ENCODE measurements at regions not wholly inside any gene's neighbourhood (a gene's known extent, or its start where the extent isn't known, plus 50 kb on each side); places are given as distances from the start of the nearest gene placed in this dataset.

DNA sequence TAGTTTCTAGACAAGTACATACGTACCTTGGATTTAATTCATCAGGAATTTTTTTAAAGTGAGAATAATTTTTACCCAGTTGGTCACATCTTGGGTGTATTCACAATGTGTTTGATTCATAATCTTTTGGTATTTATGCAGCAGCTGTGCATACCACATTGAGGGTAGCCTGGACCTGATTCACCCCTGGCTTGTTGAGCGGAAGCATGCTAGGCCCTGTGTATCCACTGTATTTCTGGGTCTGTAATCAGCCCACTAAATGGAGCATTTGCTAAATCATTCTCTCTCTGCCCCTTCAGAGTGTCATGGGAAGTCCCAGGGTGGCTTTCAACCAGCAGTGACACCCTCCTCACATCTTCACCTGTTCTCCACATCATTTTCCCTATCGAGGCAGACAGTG lies 203.8 kb upstream of the RGS6 start:
- no peak for DNase-seq

DNA sequence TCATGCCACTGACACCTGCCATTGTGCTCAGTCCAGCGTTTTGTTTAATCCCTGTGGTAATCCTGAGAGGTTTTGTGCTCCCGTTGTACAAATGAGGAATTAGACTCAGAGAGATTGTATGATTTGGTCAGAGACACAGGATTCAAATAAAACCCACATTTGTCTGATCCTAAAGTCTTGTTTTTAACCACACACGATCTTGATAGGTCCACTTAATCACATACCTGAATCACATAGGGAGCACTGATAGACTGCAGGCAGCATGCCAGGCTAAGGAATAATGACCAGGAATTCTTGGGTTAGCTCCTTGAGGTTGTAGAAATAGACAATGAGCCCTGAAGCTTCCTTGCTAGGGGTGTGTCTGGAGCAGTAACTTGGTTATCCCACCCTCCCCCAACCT lies 202.6 kb upstream of the RGS6 start:
- DNase-seq = no peak

DNA sequence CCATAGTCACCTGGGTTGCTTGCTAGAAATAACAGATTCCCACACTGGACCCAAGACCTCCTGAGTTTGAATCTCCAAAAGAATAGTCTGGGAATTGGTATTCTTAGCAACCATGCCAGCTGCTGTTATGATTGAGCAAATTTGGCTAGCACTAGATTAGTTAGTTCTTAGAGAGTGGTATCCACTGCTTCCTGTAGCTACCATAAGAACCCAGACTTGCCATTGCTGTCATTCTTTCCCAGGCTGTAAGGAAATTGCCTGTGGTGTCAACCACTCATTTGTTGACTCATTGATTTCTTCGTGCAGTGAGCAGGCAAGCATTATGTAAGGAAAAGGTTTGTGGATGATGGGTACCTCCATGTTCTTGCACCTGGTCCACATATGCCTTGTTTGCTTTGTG lies 201.8 kb upstream of the RGS6 start:
- DNase-seq = no peak

DNA sequence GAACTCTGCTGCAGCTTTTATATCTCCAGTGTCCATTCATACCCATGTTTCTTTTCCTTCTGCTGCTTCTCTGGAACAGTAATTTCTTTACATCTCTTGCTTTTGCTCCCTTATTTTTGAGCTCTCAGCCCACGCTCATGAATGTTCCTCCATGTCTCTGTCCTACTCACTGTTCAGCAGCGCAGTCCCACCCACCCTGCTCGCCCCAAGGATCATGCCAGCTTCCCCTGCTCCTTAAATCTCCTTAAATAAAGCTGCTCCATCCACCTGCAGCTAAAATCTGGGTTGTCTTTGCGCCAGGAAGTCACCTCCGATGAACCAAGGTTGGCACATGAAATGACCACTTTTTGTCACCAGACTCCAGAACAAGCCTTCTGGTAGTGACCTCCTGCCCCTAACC lies 201.1 kb upstream of the RGS6 start:
- DNase-seq = no peak

DNA sequence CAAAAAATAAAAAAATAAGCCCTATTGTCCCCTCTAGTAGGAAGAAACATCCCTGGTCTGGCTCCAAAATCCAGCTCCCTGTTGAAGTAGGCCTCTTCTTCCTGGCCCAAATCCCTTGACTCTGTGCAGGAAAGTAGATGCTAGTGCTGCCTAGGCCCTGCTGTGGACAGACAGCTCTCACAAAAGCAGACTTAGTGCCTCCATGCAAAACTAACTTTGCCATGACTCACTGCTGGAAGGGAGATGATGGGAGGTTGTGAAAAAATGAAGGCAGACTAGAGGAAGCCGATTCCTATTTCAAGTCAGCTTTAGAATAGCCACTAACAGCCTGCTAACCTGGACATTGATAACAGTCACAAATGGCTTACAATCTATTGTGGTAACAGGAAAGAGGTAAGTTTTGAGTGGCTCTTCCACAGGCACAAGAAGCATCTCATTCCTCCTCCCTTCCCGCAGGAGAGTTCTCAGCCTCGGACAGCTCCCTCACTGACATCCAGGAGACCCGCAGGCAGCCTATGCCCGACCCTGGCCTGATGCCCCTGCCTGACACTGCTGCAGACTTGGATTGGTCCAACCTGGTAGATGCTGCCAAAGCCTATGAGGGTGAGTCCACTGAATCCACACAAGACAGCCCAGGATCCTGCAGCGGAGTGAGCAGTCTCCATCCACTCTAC lies 198.9 kb upstream of the RGS6 start:
- DNase-seq = no peak

DNA sequence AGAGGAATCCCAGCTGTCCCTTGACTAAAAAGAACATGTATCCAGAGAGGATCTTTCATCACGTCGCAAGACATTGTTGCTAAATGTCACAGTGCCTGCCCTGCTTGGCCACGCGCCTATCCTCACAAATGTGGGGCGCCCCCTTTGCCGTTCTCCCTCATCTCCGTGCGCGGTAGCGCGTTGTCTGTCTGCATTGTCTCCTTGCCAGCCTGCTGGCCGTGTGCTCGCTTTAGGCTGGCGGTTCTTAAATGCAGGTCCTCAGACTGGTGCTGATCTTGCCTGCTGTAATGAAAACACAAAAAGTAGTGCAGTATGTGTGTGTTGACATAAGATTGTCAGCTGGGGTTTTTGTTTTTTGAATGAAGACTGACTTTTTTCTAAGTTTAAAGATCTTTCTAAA lies 198.2 kb upstream of the RGS6 start:
- DNase-seq = no peak

DNA sequence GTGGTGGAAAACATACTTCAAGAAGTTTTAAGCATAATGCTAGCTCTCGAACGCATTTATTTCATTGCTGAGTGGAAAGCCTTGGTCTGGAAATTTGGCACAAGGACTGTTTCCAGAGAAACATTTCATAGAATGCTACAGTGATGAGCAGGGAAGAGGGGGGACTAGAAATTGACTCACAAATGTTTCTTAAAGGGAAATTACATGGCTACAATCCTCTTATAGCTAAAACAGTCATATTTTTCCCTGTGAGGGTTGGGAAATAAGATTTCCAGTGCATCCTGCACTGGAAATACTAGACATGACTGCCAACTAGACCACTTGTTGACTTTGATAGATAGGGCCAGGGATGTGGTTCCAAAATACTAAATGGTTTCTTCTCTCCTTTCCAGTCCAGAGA lies 197.3 kb upstream of the RGS6 start:
- DNase-seq = no peak

DNA sequence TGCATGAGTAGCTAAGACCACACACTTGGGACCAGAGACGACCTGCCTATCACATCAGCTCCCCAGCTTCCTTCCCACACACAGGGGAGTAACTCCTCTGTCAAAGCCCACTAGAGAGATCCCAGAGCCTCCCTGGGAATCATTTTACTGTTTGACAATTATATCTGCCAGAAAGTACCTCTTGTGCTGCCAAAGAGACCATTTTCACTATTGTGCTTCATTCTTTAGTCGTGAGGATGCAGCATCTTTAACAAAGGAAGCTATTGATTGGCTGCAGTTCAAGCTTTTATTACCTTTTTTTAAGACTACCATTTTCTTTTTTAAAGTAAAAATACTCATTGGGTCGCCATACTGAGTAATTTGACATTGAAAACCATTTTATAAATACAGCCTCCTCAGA lies 194.5 kb upstream of the RGS6 start:
- peak; percentile 80 for DNase-seq

DNA sequence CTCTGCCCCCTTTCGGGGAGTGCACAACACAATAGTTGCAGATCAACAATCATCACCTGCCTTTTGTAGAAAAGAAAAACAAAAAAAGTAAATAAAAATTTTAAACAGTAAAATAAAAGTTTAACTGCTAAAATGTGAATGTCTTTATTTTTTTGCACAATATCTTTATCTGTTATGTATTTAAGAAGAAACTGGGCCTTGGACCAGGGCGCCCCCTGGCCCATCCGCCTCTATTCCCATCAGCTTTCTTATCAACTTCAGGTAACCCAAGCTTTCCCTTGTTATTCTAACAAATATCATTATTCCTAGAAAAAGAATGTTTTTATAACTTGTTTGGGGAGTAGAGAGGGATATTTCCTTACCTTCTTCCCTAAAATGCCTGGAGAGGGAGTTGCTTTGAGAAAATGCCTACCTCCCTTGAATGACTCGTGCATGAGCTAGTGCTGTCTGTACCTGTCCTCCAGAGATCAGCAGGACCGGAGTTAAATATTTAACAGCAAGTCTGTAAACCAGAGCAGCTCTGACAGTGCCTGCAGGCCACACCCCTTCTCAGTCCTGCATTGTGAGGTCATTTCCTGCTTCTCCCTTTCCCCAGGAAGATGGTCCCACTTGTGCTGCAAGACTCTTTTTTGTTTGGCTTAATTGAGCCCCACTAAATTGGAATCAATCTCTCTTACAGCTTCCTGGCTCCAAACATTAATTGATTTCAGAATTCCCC lies 192.8 kb upstream of the RGS6 start:
- no peak for DNase-seq

DNA sequence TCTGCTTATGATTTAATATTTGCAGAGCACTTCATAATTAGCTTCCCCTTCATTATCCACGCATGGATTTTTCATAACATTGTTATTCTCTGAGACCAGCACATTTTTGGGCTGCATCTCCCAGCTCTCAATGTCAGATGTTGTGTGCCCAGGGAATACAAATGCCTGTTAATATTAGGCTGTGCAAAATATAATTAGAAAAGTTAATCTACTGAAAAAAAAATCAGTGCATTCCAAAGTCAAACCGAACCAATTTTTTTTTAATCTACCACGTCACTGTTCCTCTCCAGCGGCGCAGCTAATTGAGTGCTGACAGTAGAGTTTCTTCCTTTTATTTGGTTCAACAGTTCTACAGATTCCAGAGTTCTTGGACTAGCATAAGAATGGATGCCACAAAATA lies 191.0 kb upstream of the RGS6 start:
- DNase-seq = no peak

DNA sequence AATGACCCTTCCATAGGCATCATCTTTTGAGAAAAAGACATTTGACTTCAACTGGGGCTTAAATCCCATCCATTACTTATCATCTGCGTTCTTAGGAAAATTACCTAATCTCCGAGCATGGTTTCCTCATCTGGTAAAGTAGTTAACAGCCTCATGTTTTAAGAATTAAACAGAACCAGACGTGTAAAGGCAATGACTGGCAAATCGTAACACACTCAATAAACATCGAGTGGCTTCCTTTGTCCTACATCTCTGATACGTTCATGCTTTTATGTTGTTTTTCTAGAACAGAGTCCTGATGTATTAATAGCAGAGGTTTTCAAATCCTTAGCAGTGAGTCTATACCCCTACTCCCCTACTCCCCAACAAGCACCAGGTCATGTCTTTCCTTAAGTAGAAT lies 189.7 kb upstream of the RGS6 start:
- no peak for DNase-seq

DNA sequence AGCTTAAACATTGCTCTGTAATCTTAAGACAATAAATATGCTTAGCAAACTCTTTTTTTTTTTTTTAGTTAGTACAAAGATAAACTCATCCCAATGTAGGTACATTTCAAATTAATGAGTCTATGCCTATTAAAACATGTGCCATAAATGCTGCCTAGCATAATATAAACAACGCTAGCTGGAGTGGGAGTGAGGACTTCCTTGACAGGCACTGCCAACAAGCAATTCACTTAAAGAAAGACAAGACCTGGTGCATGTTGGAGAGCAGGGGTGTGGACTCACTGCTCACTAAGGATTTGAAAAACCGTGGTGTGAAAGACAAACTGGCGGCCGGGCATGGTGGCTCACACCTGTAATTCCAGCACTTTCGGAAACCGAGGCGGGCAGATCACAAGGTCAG lies 187.2 kb upstream of the RGS6 start:
- DNase-seq = no peak

DNA sequence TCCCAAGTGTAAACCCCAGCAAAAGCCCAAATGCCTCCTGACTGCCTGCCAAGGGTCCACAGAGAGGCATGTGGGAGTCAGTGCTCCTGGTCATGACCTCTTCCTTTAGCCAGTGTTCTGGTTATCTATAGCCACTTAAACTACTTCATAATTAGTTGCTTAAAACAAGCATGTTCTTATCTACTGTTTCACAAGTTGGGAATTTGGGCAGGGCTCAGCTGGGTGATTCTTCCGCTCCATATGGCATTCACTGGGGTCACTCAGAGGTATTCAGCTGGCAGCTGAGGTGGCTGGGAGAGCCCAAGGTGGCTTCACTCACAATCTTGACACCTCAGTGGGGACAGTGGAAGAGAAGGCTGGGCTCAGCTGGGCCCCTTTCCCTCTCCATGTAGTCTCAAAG lies 184.0 kb upstream of the RGS6 start:
- no peak for DNase-seq

DNA sequence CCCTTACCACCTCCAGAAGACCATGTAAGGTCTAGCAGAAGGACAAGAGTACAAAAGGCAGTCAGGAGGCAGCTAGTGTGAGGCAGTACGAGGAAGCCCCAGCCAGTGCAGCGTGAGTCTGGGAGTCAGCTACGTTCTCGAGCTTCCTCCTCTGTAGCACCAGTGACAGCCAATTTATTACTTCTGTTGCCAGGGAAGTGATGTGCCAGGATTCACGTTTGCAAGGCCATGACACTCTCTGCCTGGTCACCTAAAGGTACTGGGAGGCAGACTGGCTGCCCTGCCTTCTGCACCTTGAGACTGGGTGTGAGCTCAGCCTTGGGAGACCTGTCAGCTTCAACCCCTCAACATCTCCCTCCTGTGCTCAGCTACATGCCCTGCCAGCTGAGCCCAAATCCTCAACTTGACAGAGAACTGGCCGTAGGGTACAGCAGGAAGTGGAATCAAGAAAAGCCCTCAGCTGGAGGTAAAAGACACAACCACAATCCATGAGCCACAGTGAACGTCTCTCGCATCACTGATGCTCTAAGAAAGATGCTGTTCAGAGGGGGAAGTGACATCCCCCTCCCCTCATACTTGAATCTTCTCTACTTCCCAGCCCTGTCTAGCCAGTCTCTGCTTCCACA lies 182.5 kb upstream of the RGS6 start:
- no peak for DNase-seq

DNA sequence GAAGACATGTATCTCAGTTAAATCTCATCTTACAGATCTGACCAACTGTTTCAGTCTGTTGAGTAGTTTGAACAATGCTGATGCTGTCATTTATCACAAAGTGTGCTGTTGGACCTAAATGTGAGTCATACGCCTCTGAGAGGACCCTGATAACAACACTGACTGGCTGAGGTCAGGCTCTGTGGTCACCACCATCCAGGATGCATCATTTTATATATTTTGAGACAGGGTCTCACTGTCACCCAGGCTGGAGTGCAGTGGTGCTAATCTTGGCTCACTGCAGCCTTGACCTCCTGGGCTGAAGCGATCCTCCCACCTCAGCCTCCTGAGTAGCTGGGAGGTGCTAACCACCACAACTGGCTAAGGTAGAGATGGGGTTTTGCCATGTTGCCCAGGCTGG lies 181.0 kb upstream of the RGS6 start:
- no peak for DNase-seq

DNA sequence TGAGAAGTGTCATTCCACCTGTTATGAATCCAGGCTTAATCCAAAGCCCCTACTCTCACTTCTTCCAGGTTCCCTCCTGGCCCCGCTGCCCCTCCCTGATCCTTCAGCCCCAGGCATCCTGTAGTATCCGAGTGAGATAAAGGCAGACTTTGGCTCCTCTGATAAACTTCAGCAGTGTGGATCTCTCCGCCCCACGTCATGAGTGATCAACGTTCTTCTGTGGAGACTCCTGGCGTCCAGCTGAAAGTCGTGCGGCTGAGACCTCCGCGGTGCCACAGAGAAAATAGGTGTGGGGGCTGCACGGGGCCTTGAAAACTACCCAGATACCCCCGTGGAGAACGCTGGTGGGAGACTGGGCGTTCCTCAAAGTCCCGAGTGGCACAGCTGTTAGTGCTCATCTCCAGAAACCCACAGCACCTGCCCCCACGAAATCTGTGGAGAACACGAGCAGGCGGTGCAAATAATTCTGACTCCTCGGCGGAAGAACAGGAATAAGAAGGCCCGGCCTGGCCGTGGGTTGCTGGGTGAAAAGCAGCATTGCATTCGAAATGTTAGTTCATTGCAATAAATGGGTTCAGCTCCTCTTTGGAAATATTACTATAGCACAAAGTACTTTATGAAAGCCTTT lies 180.0 kb upstream of the RGS6 start:
- no peak for DNase-seq

DNA sequence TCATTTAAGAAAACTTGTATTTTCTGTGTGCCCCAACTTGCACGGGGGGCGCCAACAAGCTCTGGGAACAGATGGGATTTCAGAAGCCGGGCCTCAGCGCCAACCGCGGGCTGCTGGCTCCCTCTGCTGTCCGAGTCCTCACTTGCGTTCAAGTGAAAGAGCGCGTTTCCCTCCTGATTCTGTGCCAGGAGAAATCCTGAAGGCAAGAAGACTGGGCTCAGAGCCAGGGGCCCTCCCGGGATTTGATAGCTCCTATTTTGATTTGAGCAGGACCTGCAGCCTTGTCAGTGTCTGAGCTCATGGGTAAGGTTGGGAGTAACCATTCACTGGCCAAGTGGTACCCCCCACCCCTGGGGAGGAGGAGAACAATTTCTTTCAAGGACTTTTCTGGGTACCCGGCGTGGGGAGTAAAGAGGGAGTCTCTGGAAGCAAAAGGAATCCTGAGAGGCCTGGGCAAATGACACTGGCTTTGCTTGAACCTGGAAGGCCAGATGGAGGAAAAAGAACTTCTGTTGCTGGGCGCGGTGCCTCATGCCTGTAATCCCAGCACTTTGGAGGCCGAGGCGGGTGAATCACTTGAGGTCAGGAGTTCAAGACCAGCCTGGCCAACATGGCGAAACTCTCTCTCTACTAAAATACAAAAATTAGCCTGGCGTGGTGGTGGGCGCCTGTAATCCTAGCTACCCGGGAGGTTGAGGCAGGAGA lies 179.0 kb upstream of the RGS6 start:
- peak; percentile 93 for DNase-seq

DNA sequence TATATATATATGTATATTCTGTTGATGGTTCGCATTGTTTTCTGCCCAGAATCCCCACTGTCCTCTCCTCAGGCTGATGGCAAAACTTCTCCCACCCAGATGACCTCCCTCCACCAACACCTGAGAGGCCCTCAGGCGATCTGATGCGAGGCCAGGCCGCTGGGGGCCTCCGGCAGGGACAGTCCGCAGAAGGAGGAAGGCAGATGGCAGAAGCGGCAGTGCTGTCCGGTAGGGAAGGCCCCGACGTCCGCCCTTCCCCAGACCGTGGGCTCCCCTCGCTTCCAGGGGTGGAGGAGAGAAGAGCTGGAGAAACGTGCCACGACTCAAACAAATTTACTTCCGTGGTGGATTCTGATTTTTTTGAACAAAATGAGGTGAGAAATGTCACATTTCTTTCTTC lies 178.3 kb upstream of the RGS6 start:
- no peak for DNase-seq

DNA sequence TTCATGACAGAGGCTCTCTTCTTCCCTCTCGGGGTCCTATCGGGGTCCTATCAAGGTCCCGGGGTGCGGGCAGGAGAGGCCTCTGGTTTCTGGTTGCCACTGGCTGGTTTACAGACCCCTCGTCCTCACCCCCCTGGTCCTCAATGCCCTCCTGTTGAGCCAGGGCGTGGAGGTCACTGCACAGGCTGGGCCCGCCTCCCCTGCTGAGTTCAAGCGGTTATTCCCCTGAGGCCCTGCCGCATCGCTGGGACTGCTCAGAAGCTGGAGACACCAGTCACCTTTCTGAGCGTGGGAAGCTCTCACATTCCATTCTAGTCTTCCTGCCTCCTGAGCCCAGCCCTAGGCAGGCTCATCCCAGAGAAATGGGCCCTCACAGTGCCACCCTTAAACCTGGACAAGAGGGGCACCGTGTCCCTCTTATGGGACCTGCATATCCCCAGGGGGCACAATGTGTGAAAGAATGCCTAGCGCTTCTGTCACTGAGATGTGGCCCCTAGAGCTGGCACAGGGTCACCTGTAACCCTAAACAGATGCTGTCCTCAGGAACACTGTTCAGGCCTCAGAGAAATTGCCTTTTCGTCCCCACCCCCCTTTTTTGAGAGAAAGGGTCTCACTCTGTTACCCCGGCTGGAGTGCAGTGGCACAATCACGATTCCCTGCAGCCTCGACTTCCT lies 177.7 kb upstream of the RGS6 start:
- no peak for DNase-seq

DNA sequence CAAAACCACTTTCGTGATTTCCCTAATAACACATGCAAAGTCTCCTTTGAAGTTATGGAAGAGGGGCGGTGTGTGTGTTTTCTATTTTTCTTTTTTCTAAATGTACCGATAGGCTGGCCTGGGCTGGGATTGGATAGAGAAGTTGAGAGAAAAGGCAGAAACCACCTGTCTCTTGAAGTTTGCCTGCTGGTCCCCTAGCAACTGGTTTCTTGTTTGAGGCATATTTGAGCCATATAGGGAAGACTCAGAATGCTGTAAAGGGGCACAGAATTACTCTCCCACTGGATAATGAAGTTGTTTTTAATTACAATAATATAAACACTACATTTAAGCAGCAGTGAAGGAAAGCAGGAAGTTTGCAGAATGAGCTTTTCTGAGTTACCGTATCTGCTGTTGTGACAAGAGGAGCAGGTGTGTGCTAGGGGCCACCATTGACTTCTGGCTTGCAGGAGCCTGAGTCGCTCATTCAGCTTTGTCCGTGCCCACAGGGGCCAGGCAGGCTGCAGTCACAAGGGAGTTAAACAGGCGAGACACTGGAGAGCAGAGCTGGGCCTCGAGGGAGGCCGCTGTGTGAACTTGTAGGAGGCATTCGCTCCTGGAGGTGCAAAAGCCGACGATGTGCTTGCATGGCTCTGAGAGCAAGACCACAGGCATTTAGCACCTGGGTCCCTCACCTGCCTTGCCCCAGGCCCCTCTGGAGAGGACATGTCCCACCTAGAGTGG lies 173.8 kb upstream of the RGS6 start:
- DNase-seq = no peak

DNA sequence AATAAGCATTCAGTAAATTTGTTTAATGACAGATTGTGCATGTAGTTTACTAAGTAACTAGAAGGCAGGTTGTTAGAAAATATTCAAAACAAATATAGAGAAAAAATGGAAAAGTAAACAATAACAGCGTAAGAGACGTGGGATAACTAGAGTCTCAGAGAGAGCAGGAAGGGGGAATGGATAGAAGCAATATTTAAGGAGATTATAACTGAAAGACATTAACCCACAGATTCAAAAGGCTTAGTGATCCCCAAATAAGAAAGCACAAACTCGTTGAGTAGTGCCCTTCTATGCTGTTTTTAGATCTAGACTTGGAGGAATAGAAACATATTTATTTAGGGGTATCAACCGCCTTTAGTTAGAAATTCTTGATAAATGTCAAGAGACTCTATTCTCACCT lies 169.7 kb upstream of the RGS6 start:
- DNase-seq = no peak

DNA sequence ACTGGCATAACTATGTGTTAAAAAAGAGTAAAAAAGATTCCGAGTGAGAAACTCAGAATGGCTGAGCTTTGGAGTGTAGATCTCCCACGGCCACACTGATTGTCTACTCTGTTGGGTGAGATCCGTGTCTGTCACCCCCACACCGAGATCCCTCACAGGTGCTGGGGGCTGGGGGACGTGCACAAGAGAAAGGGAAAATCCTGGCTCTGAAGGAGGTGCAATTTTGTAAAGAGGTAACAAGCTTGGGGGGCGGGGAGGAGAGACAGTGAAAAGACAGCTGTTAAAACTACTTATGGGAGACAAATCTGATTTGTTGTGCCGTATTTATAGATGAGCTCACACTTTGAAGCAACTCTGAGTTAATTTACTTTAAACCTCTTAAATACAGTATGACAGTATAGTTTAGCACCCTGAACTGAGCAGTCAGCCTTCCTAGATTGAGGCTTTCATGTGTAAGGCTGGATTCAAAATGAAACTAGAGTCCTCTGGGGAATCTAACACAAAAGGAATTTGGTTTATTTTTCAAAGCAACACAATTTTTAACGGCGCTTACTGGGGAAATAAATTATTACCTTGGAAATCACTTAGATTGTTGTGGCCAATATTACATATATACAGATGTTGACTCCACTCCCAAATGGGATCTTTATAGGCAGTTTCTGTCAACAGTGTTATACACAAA lies 167.4 kb upstream of the RGS6 start:
- no peak for DNase-seq
